Astrocyte (in vitro differentiated cells and primary cell): ENCODE measurements at regions not wholly inside any gene's neighbourhood (a gene's known extent, or its start where the extent isn't known, plus 50 kb on each side); places are given as distances from the start of the nearest gene placed in this dataset.

ENCODE experiments used
- DNase-seq: peaks from one replicate; pipeline ENCODE4 v3.0.0-alpha.2; 2010; ENCODE audit warnings: low read depth
- FAIRE-seq: peaks from 2 replicates; lab custom pipeline; 2011; peaks lifted over from hg19 to GRCh38; lab: Jason Lieb, UNC
- H2AFZ ChIP-seq: 2 replicates; pipeline ENCODE4 v1.6.0; 2012; ENCODE audit warnings: low read depth, low read length, inconsistent platforms
- H3K27ac ChIP-seq: 2 replicates; pipeline ENCODE4 v1.5.1; 2011; ENCODE audit warnings: low read depth, low read length, inconsistent platforms
- H3K27me3 ChIP-seq: 2 replicates; pipeline ENCODE4 v1.6.0; 2011; ENCODE audit warnings: low read length, inconsistent platforms; ENCODE audit not compliant: insufficient read depth
- H3K36me3 ChIP-seq: 2 replicates; pipeline ENCODE4 v1.5.1; 2011; ENCODE audit warnings: low read length, inconsistent platforms; ENCODE audit not compliant: insufficient read depth
- H3K4me1 ChIP-seq: 2 replicates; pipeline ENCODE4 v1.5.1; 2011; ENCODE audit warnings: low read length, inconsistent platforms; ENCODE audit not compliant: insufficient read depth
- H3K4me2 ChIP-seq: 2 replicates; pipeline ENCODE4 v1.6.0; 2012; ENCODE audit warnings: low read length, inconsistent platforms
- H3K4me3 ChIP-seq: 2 replicates; pipeline ENCODE4 v1.5.1; 2011; ENCODE audit warnings: low read depth, mild to moderate bottlenecking, low read length, inconsistent platforms; ENCODE audit not compliant: insufficient read depth
- H3K79me2 ChIP-seq: 2 replicates; pipeline ENCODE4 v1.6.0; 2012; ENCODE audit warnings: mild to moderate bottlenecking, low read length, inconsistent platforms; ENCODE audit not compliant: insufficient read depth
- H3K9ac ChIP-seq: 2 replicates; pipeline ENCODE4 v1.6.0; 2012; ENCODE audit warnings: mild to moderate bottlenecking, low read length, inconsistent platforms
- H3K9me3 ChIP-seq: 2 replicates; pipeline ENCODE4 v1.5.1; 2012; ENCODE audit warnings: low read depth, mild to moderate bottlenecking, low read length, inconsistent platforms; ENCODE audit not compliant: insufficient read depth
- H4K20me1 ChIP-seq: 2 replicates; pipeline ENCODE4 v1.6.0; 2012; ENCODE audit warnings: low read length, inconsistent platforms; ENCODE audit not compliant: insufficient read depth
- H3K27ac Mint-ChIP-seq: one replicate; pipeline ENCODE4 v1.8.0; 2021; ENCODE audit warnings: mild to moderate bottlenecking, mixed read lengths; ENCODE audit not compliant: unreplicated experiment
- H3K27me3 Mint-ChIP-seq: one replicate; pipeline ENCODE4 v1.8.0; 2021; ENCODE audit warnings: low read depth, mixed read lengths; ENCODE audit not compliant: unreplicated experiment
- H3K36me3 Mint-ChIP-seq: one replicate; pipeline ENCODE4 v1.8.0; 2021; ENCODE audit warnings: low read depth, mixed read lengths; ENCODE audit not compliant: unreplicated experiment
- H3K4me1 Mint-ChIP-seq: one replicate; pipeline ENCODE4 v1.8.0; 2021; ENCODE audit warnings: low read depth, mixed read lengths; ENCODE audit not compliant: unreplicated experiment
- H3K4me3 Mint-ChIP-seq: one replicate; pipeline ENCODE4 v1.8.0; 2021; ENCODE audit warnings: mild to moderate bottlenecking, moderate library complexity, mixed read lengths; ENCODE audit not compliant: unreplicated experiment
- H3K9me3 Mint-ChIP-seq: one replicate; pipeline ENCODE4 v1.8.0; 2021; ENCODE audit warnings: mild to moderate bottlenecking, mixed read lengths; ENCODE audit not compliant: unreplicated experiment
- CTCF ChIP-seq: IDR thresholded peaks from 2 replicates; pipeline ENCODE4 v1.5.1; 2011; ENCODE audit warnings: low read depth, mild to moderate bottlenecking, inconsistent platforms, low read length, moderate library complexity; ENCODE audit not compliant: insufficient read depth
- EZH2 ChIP-seq: IDR thresholded peaks from 2 replicates; pipeline ENCODE4 v1.6.1; 2012; ENCODE audit warnings: mild to moderate bottlenecking, low read length, inconsistent platforms; ENCODE audit not compliant: insufficient read depth

DNA sequence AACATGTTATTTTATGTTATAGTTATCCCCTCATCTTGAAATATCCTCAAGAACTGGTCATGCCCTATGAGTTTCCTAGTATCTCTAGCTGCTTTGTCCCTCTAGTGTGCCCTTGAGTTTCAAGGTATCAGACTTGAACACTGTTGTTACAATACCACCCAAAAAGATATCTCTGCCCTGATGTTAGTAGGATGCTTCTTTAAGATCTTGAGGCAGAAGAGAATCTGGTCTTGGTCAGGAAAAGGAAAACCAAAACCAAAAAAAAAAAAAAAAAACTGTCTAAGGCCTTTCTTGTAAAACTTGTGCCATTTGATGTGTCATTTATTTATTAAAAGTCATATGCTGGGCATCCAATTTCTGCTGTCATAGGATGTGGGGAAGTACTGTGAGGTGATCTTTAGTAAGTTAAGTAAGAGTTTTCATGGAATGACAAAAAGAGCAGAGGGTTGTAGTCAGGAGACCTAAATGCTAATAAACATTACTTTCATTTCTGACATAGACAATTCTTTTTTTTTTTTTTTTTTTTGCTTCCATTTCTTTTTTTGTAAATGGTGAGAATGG lies 229.7 kb downstream of the NECTIN3 start:
- no peaks in the 10 kb centered on the region for H3K79me2 ChIP-seq
- Mint-ChIP-seq H3K4me3 (no peak overlapping the region), H3K27me3 (no peaks in the 10 kb centered on the region), H3K27ac (peak overlapping the region; percentile 31), H3K9me3 (peaks cover 2% of the 10 kb centered on the region), H3K4me1 (peaks cover 42% of the 10 kb centered on the region), H3K36me3 (no peaks in the 10 kb centered on the region)
- no peak overlapping the region for H2AFZ ChIP-seq
- H3K4me2 ChIP-seq, result no peak overlapping the region
- H3K4me3 ChIP-seq, result no peak overlapping the region
- no peaks in the 10 kb centered on the region for H3K36me3 ChIP-seq
- no peak overlapping the region for H3K27ac ChIP-seq
- H4K20me1 ChIP-seq, result no peaks in the 10 kb centered on the region
- no peak overlapping the region for H3K9ac ChIP-seq
- DNase-seq (no peak), FAIRE-seq (no peak)
- no peaks in the 10 kb centered on the region for H3K27me3 ChIP-seq
- TF ChIP-seq EZH2 (no peak), CTCF (no peak)
- no peaks in the 10 kb centered on the region for H3K4me1 ChIP-seq
- no peaks in the 10 kb centered on the region for H3K9me3 ChIP-seq

DNA sequence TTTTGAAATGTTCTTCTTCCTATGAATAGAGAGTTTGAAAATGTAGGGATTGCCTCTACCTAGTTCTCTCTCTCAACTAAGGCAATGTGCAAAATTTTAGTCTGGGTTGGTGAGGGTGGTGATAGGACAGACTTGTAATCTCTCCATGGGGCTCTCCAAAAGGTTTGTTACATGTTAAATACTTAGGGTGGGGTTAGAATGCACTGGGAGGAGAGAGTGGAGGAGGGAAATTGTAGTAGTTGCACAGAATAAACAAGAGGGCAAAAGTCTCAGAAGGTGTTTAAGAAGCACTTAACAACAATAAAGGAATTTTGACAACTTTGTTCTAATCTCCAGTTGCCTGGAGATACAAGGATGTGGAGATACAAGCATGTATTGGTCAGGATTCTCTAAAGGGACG lies 230.4 kb downstream of the NECTIN3 start:
- no peak for FAIRE-seq
- DNase-seq, result no peak
- Histone ChIP-seq H3K9ac (no peak overlapping the region), H4K20me1 (no peaks in the 10 kb centered on the region), H3K27ac (no peak overlapping the region), H3K4me3 (no peak overlapping the region), H3K79me2 (no peaks in the 10 kb centered on the region), H3K36me3 (no peaks in the 10 kb centered on the region), H3K4me1 (no peaks in the 10 kb centered on the region), H3K27me3 (peaks cover 2% of the 10 kb centered on the region), H2AFZ (no peak overlapping the region), H3K4me2 (no peak overlapping the region), H3K9me3 (no peaks in the 10 kb centered on the region)
- no peaks in the 10 kb centered on the region for H3K27me3 Mint-ChIP-seq
- TF ChIP-seq EZH2, result no peak
- H3K4me3 Mint-ChIP-seq, result no peak overlapping the region
- H3K4me1 Mint-ChIP-seq, result peaks cover 42% of the 10 kb centered on the region
- peaks cover 2% of the 10 kb centered on the region for H3K9me3 Mint-ChIP-seq
- no peak overlapping the region for H3K27ac Mint-ChIP-seq
- H3K36me3 Mint-ChIP-seq, result no peaks in the 10 kb centered on the region

- Mint-ChIP-seq H3K36me3 (no peaks in the 10 kb centered on the region), H3K4me3 (no peak overlapping the region), H3K9me3 (peaks cover 2% of the 10 kb centered on the region), H3K4me1 (peaks cover 38% of the 10 kb centered on the region), H3K27me3 (no peaks in the 10 kb centered on the region), H3K27ac (peak overlapping the region; percentile 70)
- Histone ChIP-seq H4K20me1 (no peaks in the 10 kb centered on the region), H3K4me2 (no peak overlapping the region), H3K4me3 (no peak overlapping the region), H3K9ac (no peak overlapping the region), H2AFZ (no peak overlapping the region), H3K79me2 (no peaks in the 10 kb centered on the region), H3K36me3 (no peaks in the 10 kb centered on the region), H3K27me3 (peaks cover 4% of the 10 kb centered on the region), H3K27ac (no peak overlapping the region), H3K9me3 (no peaks in the 10 kb centered on the region), H3K4me1 (no peaks in the 10 kb centered on the region)
- FAIRE-seq, result peak; percentile 43
- TF ChIP-seq CTCF (no peak), EZH2 (no peak)
- DNase-seq, result no peak
Measured at GRCh38 chr3:111303760-111304159, 232.1 kb downstream of the NECTIN3 start.
